ENCODE measurements at regions not wholly inside any gene's neighbourhood (a gene's known extent, or its start where the extent isn't known, plus 50 kb on each side); places are given as distances from the start of the nearest gene placed in this dataset.

- TF ChIP-seq MAZ (IDR thresholded peaks at IDR 0.05; ENCODE audit: borderline replicate concordance, low read depth, low read length) = no peak
- TF ChIP-seq CTCF (conservative IDR thresholded peaks at IDR 0.05; ENCODE audit: low read depth, low read length) = no peak
- TF ChIP-seq POLR2A (IDR thresholded peaks at IDR 0.05; ENCODE audit: low read depth, low read length) = no peak
- no peak for TF ChIP-seq MXI1 (IDR thresholded peaks at IDR 0.05; ENCODE audit: borderline replicate concordance, low read depth, low read length)
- no peak for TF ChIP-seq USF2 (IDR thresholded peaks at IDR 0.05; ENCODE audit: low read depth, low read length)
- TF ChIP-seq MAFK (IDR thresholded peaks at IDR 0.05; ENCODE audit: low read depth, low read length) = no peak
- TF ChIP-seq RFX5 (IDR thresholded peaks at IDR 0.05; ENCODE audit: low read depth, low read length) = no peak
- no peak for TF ChIP-seq ELK1 (IDR thresholded peaks at IDR 0.05; ENCODE audit: borderline replicate concordance, low read depth, low read length)
- no peak for TF ChIP-seq FOS (IDR thresholded peaks at IDR 0.05; ENCODE audit: low read depth, low read length)
- TF ChIP-seq SMC3 (IDR thresholded peaks at IDR 0.05; ENCODE audit: low read depth, low read length) = no peak
- no peak for TF ChIP-seq RCOR1 (IDR thresholded peaks at IDR 0.05; ENCODE audit: insufficient replicate concordance, low read length)
- TF ChIP-seq NFE2L2 (IDR thresholded peaks at IDR 0.05; ENCODE audit: low read depth, low read length) = no peak
- no peak for TF ChIP-seq RAD21 (IDR thresholded peaks at IDR 0.05; ENCODE audit: low read length)
- TF ChIP-seq BHLHE40 (IDR thresholded peaks at IDR 0.05; ENCODE audit: low read depth, low read length) = no peak
Measured at GRCh38 chr22:48473202-48473601, 1354.5 kb downstream of the BRD1 start.

All from IMR-90 (cell line).